K562 (cell line): ENCODE measurements at regions not wholly inside any gene's neighbourhood (a gene's known extent, or its start where the extent isn't known, plus 50 kb on each side); places are given as distances from the start of the nearest gene placed in this dataset.

Experiments
- ARNT ChIP-seq, 2 experiments: fragments of 450-650 bp; IDR thresholded peaks; 2 replicates each; pipeline ENCODE4 v1.6.1; 2016; ENCODE audit warnings: mild to moderate bottlenecking in 1 of 2
- BRCA1 ChIP-seq, 2 experiments: fragments of 450-650 bp in 1 of 2; sonication (generic) in 1 of 2; formaldehyde crosslinking in 1 of 2; IDR thresholded peaks; 2 replicates each; pipeline versions ENCODE4 v1.5.0 to v1.6.1; 2017 to 2020; ENCODE audit warnings: mild to moderate bottlenecking in 1 of 2, missing genetic modification reagents in 1 of 2
- FOXA3 ChIP-seq, 2 experiments: fragments of 450-650 bp in 1 of 2; sonication (generic) in 1 of 2; formaldehyde crosslinking; IDR thresholded peaks in 1 of 2; conservative IDR thresholded peaks in 1 of 2; 2 replicates each; pipeline versions ENCODE4 v1.4.0 to v1.8.0; 2020 to 2022; ENCODE audit warnings: mild to moderate bottlenecking in 2 of 2, missing genetic modification reagents in 1 of 2
- FOXM1 ChIP-seq, 2 experiments: fragments of 450-650 bp in 1 of 2; sonication (generic) in 1 of 2; formaldehyde crosslinking in 1 of 2; IDR thresholded peaks; 2 replicates each; pipeline versions ENCODE4 v1.6.1 to v1.9.0; 2017 to 2022; ENCODE audit warnings: low read depth in 2 of 2, mild to moderate bottlenecking in 2 of 2, missing genetic modification reagents in 1 of 2, moderate library complexity in 1 of 2
- HNRNPUL1 ChIP-seq: fragments of 200-400 bp; formaldehyde crosslinking; IDR thresholded peaks from 2 replicates; pipeline ENCODE4 v1.6.1; 2017; ENCODE audit warnings: low read length
- NCOA2 ChIP-seq, 2 experiments: fragments of 450-650 bp; IDR thresholded peaks; 2 replicates each; pipeline ENCODE4 v1.6.1; 2018; ENCODE audit warnings: mild to moderate bottlenecking in 2 of 2, moderate library complexity in 1 of 2; ENCODE audit not compliant: partially characterized antibody in 2 of 2
- NCOR1 ChIP-seq: fragments of 450-650 bp; IDR thresholded peaks from 2 replicates; pipeline ENCODE4 v1.6.1; 2016; ENCODE audit warnings: mild to moderate bottlenecking, moderate library complexity
- NR2F6 ChIP-seq: fragments of 450-650 bp; formaldehyde crosslinking; IDR thresholded peaks from 2 replicates; pipeline ENCODE4 v1.4.0; 2020; ENCODE audit warnings: mild to moderate bottlenecking
- SP2 ChIP-seq: IDR thresholded peaks from 2 replicates; pipeline ENCODE4 v1.6.1; 2011; ENCODE audit warnings: mild to moderate bottlenecking, low read depth, low read length, moderate library complexity; ENCODE audit not compliant: poor library complexity, severe bottlenecking; ENCODE audit errors: extremely low read depth
- SRSF1 ChIP-seq: fragments of 200-400 bp; formaldehyde crosslinking; IDR thresholded peaks from 2 replicates; pipeline ENCODE4 v1.6.1; 2017; ENCODE audit warnings: mild to moderate bottlenecking, low read depth, low read length, moderate library complexity
- TF ChIP-seq, protein P1 (sequence below): sonication (generic); formaldehyde crosslinking; IDR thresholded peaks from 2 replicates; pipeline ENCODE4 v1.8.1; 2022; ENCODE audit warnings: missing genetic modification reagents
- TF ChIP-seq, protein P2 (sequence below): fragments of 450-650 bp; IDR thresholded peaks from 2 replicates; pipeline ENCODE4 v1.6.1; 2016; ENCODE audit warnings: missing biosample characterization, missing genetic modification characterization

DNA sequence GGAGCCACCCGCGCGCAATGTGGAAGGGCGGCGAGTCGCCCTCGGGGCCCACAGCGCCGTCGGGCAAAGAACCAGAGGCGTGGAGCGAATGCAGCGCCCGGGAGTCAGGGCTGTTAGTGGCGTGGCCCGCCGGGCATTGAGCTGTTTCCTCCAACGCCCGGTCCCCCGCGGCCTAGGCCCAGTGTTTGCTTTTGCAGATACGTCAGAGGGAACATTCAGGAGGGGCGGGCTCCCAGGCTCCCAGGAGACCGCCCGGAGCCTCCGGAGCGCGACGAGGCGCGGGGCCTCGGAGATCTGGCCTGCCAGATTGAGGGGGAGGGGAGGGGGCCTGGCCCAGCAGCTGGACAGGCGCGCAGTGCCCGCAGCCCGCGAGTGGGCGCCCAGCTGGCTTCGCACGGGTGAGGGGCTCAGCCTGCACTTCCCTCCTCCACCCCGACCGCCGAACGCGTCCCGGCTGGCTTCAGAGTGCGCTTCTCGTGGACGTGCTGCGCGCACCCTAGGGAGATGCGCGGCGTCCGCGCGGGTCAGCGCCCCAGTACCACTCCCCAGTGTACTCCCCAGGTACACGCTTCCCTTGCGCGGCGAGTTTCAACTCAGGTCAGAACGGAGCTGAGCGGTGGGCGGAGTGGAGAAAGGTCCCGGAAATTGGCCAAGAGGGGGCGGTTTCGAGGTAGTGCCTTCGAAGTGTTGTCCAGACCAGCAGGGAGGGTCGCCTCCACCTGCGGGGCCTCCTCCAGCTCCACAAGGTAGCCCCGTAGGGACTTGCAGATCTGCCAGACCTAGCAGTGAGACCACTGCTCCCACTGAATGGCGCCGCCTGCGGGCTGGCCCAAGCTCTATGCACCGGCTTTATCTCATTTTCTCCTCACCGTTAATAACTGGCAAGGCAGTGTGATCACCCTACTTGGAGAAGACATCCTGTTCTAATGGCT is 130.4 kb downstream of the TMEM174 start:
- no peak for TF ChIP-seq ARNT (IDR thresholded peaks at IDR 0.05)
- TF ChIP-seq, protein P1, sequence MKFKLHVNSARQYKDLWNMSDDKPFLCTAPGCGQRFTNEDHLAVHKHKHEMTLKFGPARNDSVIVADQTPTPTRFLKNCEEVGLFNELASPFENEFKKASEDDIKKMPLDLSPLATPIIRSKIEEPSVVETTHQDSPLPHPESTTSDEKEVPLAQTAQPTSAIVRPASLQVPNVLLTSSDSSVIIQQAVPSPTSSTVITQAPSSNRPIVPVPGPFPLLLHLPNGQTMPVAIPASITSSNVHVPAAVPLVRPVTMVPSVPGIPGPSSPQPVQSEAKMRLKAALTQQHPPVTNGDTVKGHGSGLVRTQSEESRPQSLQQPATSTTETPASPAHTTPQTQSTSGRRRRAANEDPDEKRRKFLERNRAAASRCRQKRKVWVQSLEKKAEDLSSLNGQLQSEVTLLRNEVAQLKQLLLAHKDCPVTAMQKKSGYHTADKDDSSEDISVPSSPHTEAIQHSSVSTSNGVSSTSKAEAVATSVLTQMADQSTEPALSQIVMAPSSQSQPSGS (CRISPR knock-in tag) = no peak
- no peak for TF ChIP-seq HNRNPUL1
- TF ChIP-seq, protein P2, sequence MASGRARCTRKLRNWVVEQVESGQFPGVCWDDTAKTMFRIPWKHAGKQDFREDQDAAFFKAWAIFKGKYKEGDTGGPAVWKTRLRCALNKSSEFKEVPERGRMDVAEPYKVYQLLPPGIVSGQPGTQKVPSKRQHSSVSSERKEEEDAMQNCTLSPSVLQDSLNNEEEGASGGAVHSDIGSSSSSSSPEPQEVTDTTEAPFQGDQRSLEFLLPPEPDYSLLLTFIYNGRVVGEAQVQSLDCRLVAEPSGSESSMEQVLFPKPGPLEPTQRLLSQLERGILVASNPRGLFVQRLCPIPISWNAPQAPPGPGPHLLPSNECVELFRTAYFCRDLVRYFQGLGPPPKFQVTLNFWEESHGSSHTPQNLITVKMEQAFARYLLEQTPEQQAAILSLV (tag) = no peak
- no peak for TF ChIP-seq SRSF1
- TF ChIP-seq FOXM1 (IDR thresholded peaks at IDR 0.05; ENCODE audit: low read depth) = no peak
- no peak for TF ChIP-seq FOXM1 (CRISPR knock-in tag; IDR thresholded peaks at IDR 0.05; ENCODE audit: low read depth)
- no peak for TF ChIP-seq SP2
- TF ChIP-seq FOXA3 (CRISPR knock-in tag; conservative IDR thresholded peaks at IDR 0.05 in 1 of 2, IDR thresholded peaks at IDR 0.05 in 1 of 2) = no peak
- TF ChIP-seq NR2F6 (CRISPR knock-in tag) = no peak
- TF ChIP-seq NCOR1 = no peak
- no peak for TF ChIP-seq BRCA1 (IDR thresholded peaks at IDR 0.05)
- TF ChIP-seq BRCA1 (CRISPR knock-in tag; IDR thresholded peaks at IDR 0.05) = no peak
- TF ChIP-seq NCOA2 (IDR thresholded peaks at IDR 0.05; ENCODE audit: partially characterized antibody in 2 of 2) = no peak
